ENCODE measurements at regions not wholly inside any gene's neighbourhood (a gene's known extent, or its start where the extent isn't known, plus 50 kb on each side); places are given as distances from the start of the nearest gene placed in this dataset.

- Histone ChIP-seq H3K36me3 (no peaks in the 10 kb centered on the region), H3K9me3 (ENCODE audit: low read depth) (no peaks in the 10 kb centered on the region)
These were observed 1082.3 kb downstream of the SUCLG1 start for GRCh38 chr2:83376731-83377130.

GRCh38 chr2:83370419-83370762 lies 1088.7 kb downstream of the SUCLG1 start:
- DNase-seq (ENCODE audit: low read depth in 1 of 2, low spot score in 1 of 2): no peak
- Histone ChIP-seq H3K4me1 (ENCODE audit: low read depth) (no peaks in the 10 kb centered on the region), H3K36me3 (no peaks in the 10 kb centered on the region), H3K27me3 (no peaks in the 10 kb centered on the region), H3K27ac (no peak overlapping the region), H3K4me3 (no peak overlapping the region), H3K9me3 (ENCODE audit: low read depth) (no peaks in the 10 kb centered on the region)
- TF ChIP-seq CTCF (IDR thresholded peaks at IDR 0.05; ENCODE audit: low read depth, low read length): no peak

More at GRCh38 chr2:83376731-83377130, 1082.3 kb downstream of the SUCLG1 start:
- H3K4me3 ChIP-seq: no peak overlapping the region
- TF ChIP-seq CTCF (IDR thresholded peaks at IDR 0.05; ENCODE audit: low read depth, low read length): no peak
- H3K4me1 ChIP-seq (ENCODE audit: low read depth): no peaks in the 10 kb centered on the region
- no peak for DNase-seq (ENCODE audit: low read depth in 1 of 2, low spot score in 1 of 2)
- no peak overlapping the region for H3K27ac ChIP-seq
- no peaks in the 10 kb centered on the region for H3K27me3 ChIP-seq

- Histone ChIP-seq H3K4me3 (no peak overlapping the region), H3K4me1 (ENCODE audit: low read depth) (no peaks in the 10 kb centered on the region), H3K36me3 (no peaks in the 10 kb centered on the region), H3K27ac (no peak overlapping the region), H3K27me3 (no peaks in the 10 kb centered on the region), H3K9me3 (ENCODE audit: low read depth) (no peaks in the 10 kb centered on the region)
- no peak for DNase-seq (ENCODE audit: low read depth in 1 of 2, low spot score in 1 of 2)
- TF ChIP-seq CTCF (IDR thresholded peaks at IDR 0.05; ENCODE audit: low read depth, low read length): no peak
These were observed 1089.3 kb downstream of the SUCLG1 start for GRCh38 chr2:83369601-83370418.

- no peak for TF ChIP-seq CTCF (IDR thresholded peaks at IDR 0.05; ENCODE audit: low read depth, low read length)
- DNase-seq (ENCODE audit: low read depth in 1 of 2, low spot score in 1 of 2): peak in 1 of 2 donors; percentile 41
These were observed 1090.2 kb downstream of the SUCLG1 start for GRCh38 chr2:83368916-83369315.

DNA sequence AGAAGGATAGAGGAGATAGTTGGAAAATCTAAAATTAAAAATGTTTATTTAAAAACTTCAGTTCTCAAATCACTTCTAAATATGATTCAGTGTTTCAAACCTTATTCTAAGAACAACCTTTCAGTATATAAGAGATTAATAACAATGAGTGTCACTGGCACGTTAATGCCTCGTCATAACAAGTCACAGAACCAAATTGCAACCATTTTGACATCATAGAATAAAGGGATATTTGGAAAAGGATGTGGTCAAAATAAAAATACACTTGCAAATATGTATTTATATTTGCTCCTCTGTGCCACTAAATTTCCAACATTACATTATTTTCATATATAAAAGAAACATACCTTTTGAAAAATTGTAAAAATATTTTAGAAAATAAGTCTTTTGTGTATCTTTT lies 1090.6 kb downstream of the SUCLG1 start:
- Histone ChIP-seq H3K36me3 (no peaks in the 10 kb centered on the region), H3K4me1 (ENCODE audit: low read depth) (no peaks in the 10 kb centered on the region), H3K27me3 (no peaks in the 10 kb centered on the region), H3K4me3 (no peak overlapping the region), H3K27ac (no peak overlapping the region), H3K9me3 (ENCODE audit: low read depth) (no peaks in the 10 kb centered on the region)
- no peak for TF ChIP-seq CTCF (IDR thresholded peaks at IDR 0.05; ENCODE audit: low read depth, low read length)
- DNase-seq (ENCODE audit: low read depth in 1 of 2, low spot score in 1 of 2): no peak

More at GRCh38 chr2:83368916-83369315, 1090.2 kb downstream of the SUCLG1 start:
- Histone ChIP-seq H3K4me3 (no peak overlapping the region), H3K4me1 (ENCODE audit: low read depth) (no peaks in the 10 kb centered on the region), H3K27me3 (no peaks in the 10 kb centered on the region), H3K27ac (no peak overlapping the region), H3K36me3 (no peaks in the 10 kb centered on the region), H3K9me3 (ENCODE audit: low read depth) (no peaks in the 10 kb centered on the region)

All from cardiac muscle cell (in vitro differentiated cells and primary cell).